CD4-positive, alpha-beta T cell treated with Interleukin-6 for 4 hours (primary cell): ENCODE measurements at regions not wholly inside any gene's neighbourhood (a gene's known extent, or its start where the extent isn't known, plus 50 kb on each side); places are given as distances from the start of the nearest gene placed in this dataset.
"Not testable (repeated sequence)": the region's sequence is repeated elsewhere in the genome, so short reads cannot be mapped to it uniquely, and the experiment has no call there.

Experiments used
- DNase-seq: peaks from one replicate; pipeline ENCODE4 v3.0.0-alpha.2; 2020; ENCODE audit warnings: mixed read lengths

DNA sequence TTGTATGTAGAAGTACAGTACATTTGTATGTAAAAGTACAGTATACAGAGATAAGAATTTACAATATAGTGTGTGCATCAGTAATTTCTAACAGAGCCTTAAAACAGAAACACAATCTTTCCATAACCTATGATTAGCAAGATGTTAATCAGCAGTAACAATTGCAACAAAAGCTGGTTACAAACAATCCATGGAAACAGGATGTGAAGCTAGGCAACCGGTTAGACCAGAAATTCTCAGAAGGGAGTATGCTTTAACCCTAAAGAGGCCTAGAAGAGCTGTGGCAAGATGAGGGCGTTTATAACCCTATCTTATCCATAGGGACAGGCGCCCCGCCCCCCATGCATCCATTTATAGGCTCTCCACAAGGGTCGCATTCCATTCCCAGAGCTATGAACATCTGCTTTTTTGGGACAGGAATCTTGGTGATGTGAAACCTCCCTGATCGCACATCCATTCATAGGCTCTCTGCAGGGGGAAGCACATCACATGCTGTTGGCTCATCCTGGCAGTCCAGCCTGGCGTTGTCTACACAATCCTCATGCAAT is 180.3 kb downstream of the PDGFRA start:
- not testable (repeated sequence) for DNase-seq

GRCh38 chr4:54414545-54414944 is 185.5 kb downstream of the PDGFRA start:
- no peak for DNase-seq

- DNase-seq, result no peak
Measured at GRCh38 chr4:54417476-54417875, 188.4 kb downstream of the PDGFRA start.

- DNase-seq, result no peak
Measured at GRCh38 chr4:54418468-54418867, 189.4 kb downstream of the PDGFRA start.

- DNase-seq, result no peak
Measured at GRCh38 chr4:54423066-54423465, 194.0 kb downstream of the PDGFRA start.

GRCh38 chr4:54427826-54428225 is 198.7 kb downstream of the PDGFRA start:
- no peak for DNase-seq

DNA sequence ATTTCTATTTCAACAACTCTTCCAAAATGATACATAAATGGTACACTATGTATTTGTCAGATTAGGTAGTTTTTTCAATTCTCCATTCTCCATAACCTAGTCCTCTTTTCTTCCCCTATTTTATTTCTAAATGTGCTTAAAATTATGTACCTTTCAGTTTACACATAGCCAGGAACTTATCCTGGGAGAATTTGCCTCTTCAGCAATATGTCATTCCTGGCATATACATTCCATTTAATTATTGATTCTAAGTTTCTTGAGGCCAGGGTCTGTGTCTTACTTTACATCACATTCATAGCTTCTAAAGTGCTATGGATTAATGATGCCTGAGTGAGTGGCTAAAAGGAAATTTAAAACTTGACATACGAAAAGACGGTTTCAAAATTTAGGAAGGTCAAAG is 199.8 kb downstream of the PDGFRA start:
- DNase-seq, result no peak

- no peak for DNase-seq
Measured at GRCh38 chr4:54433686-54434085, 204.6 kb downstream of the PDGFRA start.

- DNase-seq, result no peak
Measured at GRCh38 chr4:54439831-54440243, 210.7 kb downstream of the PDGFRA start.

DNA sequence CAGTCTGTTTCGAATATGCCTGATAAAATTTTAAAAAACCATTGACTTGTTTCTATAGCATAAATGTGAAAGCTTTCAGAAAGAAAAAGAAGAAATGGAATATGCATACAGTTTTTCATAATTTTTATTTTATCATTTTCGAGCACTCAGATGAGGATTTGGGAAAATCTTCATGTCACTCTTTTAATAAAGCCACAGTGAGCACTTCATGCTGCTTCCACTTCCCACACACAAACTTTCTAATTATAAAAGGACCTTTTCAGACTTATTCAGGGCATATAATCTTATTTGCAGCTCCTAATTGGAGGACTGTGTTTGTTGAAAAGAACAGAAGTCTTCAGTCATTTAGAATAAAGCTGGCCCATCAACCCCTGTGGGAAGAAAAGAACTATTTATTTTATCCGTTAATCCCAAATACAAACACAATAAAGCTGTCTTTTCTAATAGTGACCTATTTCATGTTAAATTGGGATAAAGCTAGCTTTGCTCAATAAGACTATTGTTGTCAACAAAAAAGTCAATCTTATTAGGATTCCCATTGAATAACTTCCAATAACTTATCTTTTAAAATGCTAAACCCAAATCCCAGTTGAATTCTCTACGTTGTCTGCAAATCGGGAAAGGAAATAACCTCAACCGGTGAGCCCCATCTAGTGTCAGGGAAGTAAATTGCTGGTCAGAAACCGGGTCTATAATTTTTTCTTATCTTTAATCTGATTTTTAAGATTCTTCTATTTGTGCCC is 211.5 kb downstream of the PDGFRA start:
- DNase-seq, result no peak

- DNase-seq, result no peak
Measured at GRCh38 chr4:54445866-54446265, 211.9 kb upstream of the KIT start.

DNA sequence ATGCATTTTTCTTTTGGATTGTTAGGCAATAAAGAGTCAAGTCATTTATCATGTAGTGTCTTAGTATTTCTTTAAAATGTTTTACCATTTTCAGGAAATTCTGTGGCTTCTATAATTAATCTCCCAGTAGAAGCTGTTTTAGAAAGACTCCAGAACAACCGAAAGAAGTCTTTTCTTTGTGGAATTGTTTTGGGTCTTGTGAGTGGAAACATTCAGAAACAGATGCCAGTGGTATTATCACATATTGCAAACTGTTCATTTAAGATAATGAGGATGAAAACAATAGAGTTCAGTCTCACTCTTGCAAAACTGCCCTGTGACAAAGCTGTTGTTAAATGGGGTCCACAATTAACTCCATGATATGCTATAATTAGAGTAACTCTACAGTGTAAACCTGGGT is 211.2 kb upstream of the KIT start:
- DNase-seq, result no peak

DNA sequence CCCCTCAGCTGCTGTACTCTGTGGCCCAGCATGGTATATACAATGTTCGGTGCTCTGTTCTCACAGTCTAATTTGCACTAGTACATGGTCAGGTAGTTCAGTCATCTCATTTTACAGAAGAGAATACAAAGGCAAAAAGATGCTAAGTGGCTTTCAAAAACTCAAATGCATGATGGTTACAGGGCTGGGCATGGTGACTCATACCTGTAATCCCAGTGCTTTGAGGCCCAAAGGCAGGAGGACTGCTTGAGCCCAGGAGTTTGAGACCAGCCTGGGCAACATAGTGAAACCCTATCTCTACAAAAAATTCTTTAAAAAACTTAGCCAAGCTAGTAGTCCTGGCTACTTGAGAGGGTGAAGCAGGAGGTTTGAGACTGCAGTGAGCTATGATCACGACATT is 210.5 kb upstream of the KIT start:
- DNase-seq, result no peak

DNA sequence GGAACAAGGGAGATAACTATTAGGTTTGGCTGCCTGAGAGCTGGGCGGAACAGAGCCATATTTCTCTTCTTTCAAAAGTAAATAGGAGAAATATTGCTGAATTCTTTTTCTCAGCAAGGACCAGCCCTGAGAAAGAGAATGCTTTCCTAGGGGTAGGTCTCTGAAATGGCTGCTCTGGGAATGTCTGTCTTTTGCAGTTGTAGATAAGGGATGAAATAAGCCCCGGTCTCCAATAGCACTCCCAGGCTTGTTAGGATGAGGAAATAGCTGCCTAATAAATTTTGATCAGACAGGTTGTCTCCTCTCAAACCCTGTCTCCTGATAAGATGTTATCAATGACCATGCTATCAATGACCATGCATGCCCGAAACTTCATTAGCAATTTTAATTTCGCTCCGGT is 207.8 kb upstream of the KIT start:
- no peak for DNase-seq

DNA sequence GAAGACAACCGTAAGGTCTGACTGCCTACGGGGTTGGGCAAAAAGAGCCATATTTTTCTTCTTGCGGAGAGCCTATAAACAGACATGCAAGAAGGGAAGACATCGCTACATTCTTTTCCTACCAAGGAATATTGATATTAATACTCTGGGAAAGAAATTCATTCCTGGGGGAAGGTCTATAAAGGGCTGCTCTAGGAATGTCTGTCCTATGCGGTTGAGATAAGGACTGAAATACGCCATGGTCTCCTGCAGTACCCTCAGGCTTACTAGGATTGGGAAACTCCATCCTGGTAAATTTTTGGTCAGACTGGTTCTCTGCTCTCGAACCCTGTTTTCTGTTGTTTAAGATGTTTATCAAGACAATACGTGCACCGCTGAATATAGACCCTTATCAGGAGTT is 190.8 kb upstream of the KIT start:
- not testable (repeated sequence) for DNase-seq

DNA sequence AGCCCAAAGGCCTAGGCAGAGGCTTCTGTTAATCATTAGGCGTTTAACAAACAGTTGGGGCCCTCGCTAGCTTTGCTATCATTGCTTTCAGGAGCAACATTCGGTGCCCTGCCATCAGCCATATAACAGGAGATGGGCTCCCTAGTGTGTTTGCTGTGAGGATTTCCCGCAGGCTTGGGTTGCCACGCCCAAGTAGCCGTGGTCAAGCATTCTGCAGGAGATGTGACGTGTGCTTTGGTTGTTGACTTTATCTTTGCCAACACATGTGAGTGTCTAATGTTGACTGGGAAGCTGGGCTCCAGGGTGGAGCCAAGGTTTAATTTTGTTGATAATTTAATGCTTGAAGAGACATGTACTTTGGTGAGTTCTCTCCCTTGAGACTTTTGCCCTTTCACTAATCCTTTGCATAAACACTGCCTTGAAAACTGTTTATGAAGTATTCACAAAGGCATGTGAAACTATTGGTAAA is 184.6 kb upstream of the KIT start:
- no peak for DNase-seq

DNA sequence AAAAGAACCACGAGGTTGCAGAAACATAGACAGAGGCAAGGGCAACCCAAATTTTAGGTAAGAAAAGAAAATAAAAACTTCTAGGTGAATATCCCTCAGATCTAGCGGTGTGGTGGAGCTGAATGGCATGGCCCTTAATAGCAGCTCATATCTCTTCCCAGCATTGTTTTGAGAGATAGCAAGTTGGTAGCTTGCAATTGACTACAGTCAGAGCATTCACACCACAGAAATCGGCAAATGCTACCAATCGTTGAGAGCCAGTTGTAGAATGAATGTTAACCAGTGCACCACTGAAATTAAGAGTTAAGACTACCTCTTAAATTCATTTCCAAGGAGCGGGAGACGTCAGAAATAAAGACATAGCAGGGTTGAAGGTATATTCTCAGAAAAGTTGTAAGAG is 184.0 kb upstream of the KIT start:
- no peak for DNase-seq

DNA sequence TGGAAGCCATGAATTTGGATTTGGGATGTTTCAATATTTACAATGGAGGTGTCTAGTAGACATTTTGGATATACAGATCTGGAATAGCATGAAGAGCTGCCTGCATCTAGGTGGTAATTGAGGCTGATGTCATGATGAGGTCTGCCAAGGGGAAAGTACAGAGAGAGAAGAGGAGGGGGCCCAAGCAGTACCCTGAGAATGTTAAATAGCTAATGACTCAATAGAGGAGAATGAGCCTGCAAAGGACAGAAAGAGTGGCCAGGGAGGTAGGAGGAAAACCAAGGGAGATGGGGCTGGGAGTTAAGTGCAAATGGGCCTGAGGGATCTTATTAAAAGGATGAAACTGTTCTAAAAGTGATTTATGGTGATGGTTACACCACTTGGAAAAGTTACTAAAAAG is 182.2 kb upstream of the KIT start:
- no peak for DNase-seq

DNA sequence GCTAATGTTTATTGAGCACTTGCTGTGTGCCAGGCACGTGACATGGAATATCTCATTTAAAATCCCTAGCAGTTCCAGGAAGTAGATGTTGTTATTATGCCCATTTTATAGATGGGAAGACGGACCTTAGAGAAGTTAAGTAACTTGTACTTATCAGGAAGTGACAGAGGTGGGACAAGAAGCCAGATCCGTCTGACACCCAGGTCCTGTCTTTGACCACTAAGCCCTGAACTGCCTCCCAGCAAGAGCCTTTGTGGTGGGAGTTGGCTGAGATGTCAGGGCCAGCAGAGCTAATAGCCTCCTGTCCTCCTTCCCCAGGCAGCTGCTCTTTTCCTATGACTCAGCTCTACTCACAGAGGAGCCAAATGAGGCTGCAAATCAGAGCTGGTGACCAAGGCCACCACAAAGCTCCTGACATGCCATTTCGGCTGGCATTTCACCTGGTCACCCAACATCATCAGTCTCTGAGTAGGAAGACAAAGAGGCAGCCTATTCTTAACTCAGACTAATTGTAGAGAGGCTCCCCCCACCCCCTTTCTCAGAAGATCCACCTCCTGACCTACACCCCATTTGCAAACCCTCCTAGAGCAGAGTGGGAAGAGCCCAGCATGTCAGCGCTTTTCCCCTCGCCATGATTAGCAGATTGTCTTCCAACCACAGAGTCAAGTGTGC is 175.1 kb upstream of the KIT start:
- no peak for DNase-seq

DNA sequence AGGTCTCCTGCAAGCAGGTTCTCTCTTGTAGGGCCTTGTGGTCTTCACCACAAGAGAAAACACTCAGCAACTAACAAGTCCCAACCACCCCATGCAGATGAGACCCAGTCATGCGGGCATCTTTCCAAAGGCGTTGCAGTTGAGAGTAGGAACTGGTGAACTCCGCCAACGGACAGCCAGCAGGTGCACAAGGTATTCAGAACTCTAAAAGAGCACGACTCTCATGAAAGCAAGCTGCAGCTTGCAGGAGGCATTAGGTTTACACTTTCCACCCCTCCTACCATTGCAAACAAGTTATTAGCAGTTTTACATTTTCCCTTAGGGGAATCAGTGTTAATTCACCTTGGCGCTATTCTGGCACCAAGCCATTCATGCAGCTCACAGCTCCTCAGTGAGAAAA is 173.4 kb upstream of the KIT start:
- no peak for DNase-seq

- no peak for DNase-seq
Measured at GRCh38 chr4:54487491-54487890, 170.3 kb upstream of the KIT start.

GRCh38 chr4:54493862-54494261 is 163.9 kb upstream of the KIT start:
- DNase-seq, result no peak

DNA sequence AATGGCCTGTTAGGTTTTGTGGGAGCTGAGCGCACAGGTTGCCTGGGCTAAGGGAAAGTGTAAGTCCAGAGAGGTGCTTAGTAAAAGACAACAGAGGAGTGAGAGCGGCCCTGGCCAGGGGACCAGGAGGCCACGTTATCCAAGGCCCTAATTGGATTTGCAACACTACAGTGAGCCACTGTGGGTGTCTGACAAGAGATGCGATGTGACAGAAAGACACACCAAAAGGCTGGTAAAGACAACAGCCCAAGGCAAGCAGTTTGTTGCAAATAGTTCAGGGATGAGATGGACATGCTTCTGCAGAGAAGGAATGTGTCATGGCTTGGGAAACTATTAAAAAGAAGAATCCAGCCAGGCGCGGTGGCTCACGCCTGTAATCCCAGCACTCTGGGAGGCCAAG is 162.7 kb upstream of the KIT start:
- no peak for DNase-seq

DNA sequence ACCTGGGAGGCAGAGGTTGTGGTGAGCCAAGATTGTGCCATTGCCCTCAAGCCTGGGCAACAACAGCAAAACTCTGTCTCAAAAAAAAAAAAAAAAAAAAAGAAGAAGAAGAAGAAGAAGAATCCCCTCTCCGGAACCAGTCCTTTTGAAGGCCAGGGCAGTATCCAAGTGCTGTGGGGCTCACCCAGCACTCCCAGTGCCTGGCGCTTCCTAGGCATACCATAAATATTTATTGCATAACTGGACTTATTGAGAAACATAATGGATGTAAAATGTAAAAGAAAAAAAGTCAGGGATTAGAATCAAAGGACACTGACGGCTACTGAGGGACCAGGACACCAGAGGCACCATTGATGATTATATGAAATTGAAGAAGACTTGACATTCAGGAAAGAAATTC is 162.1 kb upstream of the KIT start:
- DNase-seq, result no peak
